WTC11 (cell line): ENCODE measurements at regions not wholly inside any gene's neighbourhood (a gene's known extent, or its start where the extent isn't known, plus 50 kb on each side); places are given as distances from the start of the nearest gene placed in this dataset.

Source experiments
- ATAC-seq: fragments of 200-7000 bp; cut with Tn5 transposase; 2 replicates; pipeline ENCODE4 v1.10.0; 2021; ENCODE audit warnings: mild to moderate bottlenecking, moderate library complexity
- CTCF ChIA-PET: fragments of 300-600 bp; sonication (Branson Sonifier 250); formaldehyde crosslinking; loops from one replicate; lab custom pipeline; 2021; ENCODE audit warnings: antibody characterized with exemption; lab: Charles Lee
- POLR2A ChIA-PET: fragments of 350-600 bp; sonication (Branson Sonifier 250); formaldehyde crosslinking; loops from one replicate; lab custom pipeline; 2021; ENCODE audit warnings: antibody characterized with exemption; lab: Charles Lee
- DNase-seq: peaks from one replicate; pipeline ENCODE4 v3.0.0; 2021; ENCODE audit warnings: low spot score
- H3K27ac Mint-ChIP-seq: 2 replicates; pipeline ENCODE4 v1.8.0; 2021; ENCODE audit warnings: mixed read lengths
- H3K27me3 Mint-ChIP-seq: 2 replicates; pipeline ENCODE4 v1.8.0; 2021; ENCODE audit warnings: low read depth, mild to moderate bottlenecking, moderate library complexity, mixed read lengths
- H3K36me3 Mint-ChIP-seq: 2 replicates; pipeline ENCODE4 v1.8.0; 2021; ENCODE audit warnings: mixed read lengths
- H3K4me1 Mint-ChIP-seq: 2 replicates; pipeline ENCODE4 v1.8.0; 2022; ENCODE audit warnings: mixed read lengths
- H3K4me3 Mint-ChIP-seq: 2 replicates; pipeline ENCODE4 v1.8.0; 2021; ENCODE audit warnings: mild to moderate bottlenecking, moderate library complexity, mixed read lengths
- H3K9me3 Mint-ChIP-seq: 2 replicates; pipeline ENCODE4 v1.8.0; 2021; ENCODE audit warnings: mixed read lengths
- ARID4B ChIP-seq: sonication (generic); formaldehyde crosslinking; IDR thresholded peaks from 2 replicates; pipeline ENCODE4 v1.8.0; 2023; ENCODE audit warnings: missing genetic modification reagents, mild to moderate bottlenecking, borderline replicate concordance
- CBFB ChIP-seq: sonication (generic); formaldehyde crosslinking; IDR thresholded peaks from 2 replicates; pipeline ENCODE4 v1.8.1; 2022; ENCODE audit warnings: mild to moderate bottlenecking, low read depth, missing genetic modification reagents
- FOXP1 ChIP-seq: sonication (generic); formaldehyde crosslinking; IDR thresholded peaks from 2 replicates; pipeline ENCODE4 v1.8.0; 2022; ENCODE audit warnings: missing genetic modification reagents, mild to moderate bottlenecking, moderate library complexity, borderline replicate concordance
- NFE2L1 ChIP-seq: sonication (generic); formaldehyde crosslinking; IDR thresholded peaks from 2 replicates; pipeline ENCODE4 v1.8.1; 2023; ENCODE audit warnings: missing genetic modification reagents
- SMAD3 ChIP-seq: sonication (generic); formaldehyde crosslinking; IDR thresholded peaks from 2 replicates; pipeline ENCODE4 v1.8.0; 2022; ENCODE audit warnings: missing genetic modification reagents, mild to moderate bottlenecking, borderline replicate concordance
- SMAD4 ChIP-seq: sonication (generic); formaldehyde crosslinking; IDR thresholded peaks from 2 replicates; pipeline ENCODE4 v1.8.0; 2022; ENCODE audit warnings: mild to moderate bottlenecking, missing genetic modification reagents
- STAT6 ChIP-seq: sonication (generic); formaldehyde crosslinking; conservative IDR thresholded peaks from 2 replicates; pipeline ENCODE4 v1.8.1; 2023; ENCODE audit warnings: mild to moderate bottlenecking, low read depth, missing genetic modification reagents, moderate library complexity
- ZNF232 ChIP-seq: sonication (generic); formaldehyde crosslinking; IDR thresholded peaks from 2 replicates; pipeline ENCODE4 v1.8.0; 2022; ENCODE audit warnings: mild to moderate bottlenecking, missing genetic modification reagents
- ZNF281 ChIP-seq: sonication (generic); formaldehyde crosslinking; IDR thresholded peaks from 2 replicates; pipeline ENCODE4 v1.8.0; 2023; ENCODE audit warnings: mild to moderate bottlenecking, missing genetic modification reagents
- ZNF532 ChIP-seq: fragments of 250-450 bp; sonication (Bioruptor Pico); IDR thresholded peaks from 2 replicates; pipeline ENCODE4 v1.9.0; 2021; ENCODE audit warnings: mild to moderate bottlenecking, borderline replicate concordance
- TF ChIP-seq, protein P1 (sequence below): sonication (generic); formaldehyde crosslinking; IDR thresholded peaks from 2 replicates; pipeline ENCODE4 v1.8.1; 2022; ENCODE audit warnings: low read depth, mild to moderate bottlenecking, moderate library complexity, missing genetic modification reagents, borderline replicate concordance
- TF ChIP-seq, protein P2 (sequence below): sonication (generic); formaldehyde crosslinking; IDR thresholded peaks from 2 replicates; pipeline ENCODE4 v1.8.0; 2022; ENCODE audit warnings: missing genetic modification reagents
- TF ChIP-seq, protein P3 (sequence below): sonication (generic); formaldehyde crosslinking; IDR thresholded peaks from 2 replicates; pipeline ENCODE4 v1.8.1; 2023; ENCODE audit warnings: mild to moderate bottlenecking, missing genetic modification reagents

GRCh38 chr12:90188857-90189256 lies 480.2 kb upstream of the ATP2B1 start (continued):
- TF ChIP-seq ARID4B (CRISPR knock-in tag) (no peak), SMAD3 (no peak), ZNF532 (no peak), NFE2L1 (CRISPR knock-in tag) (no peak), STAT6 (CRISPR knock-in tag) (no peak)
- TF ChIP-seq, protein P1, sequence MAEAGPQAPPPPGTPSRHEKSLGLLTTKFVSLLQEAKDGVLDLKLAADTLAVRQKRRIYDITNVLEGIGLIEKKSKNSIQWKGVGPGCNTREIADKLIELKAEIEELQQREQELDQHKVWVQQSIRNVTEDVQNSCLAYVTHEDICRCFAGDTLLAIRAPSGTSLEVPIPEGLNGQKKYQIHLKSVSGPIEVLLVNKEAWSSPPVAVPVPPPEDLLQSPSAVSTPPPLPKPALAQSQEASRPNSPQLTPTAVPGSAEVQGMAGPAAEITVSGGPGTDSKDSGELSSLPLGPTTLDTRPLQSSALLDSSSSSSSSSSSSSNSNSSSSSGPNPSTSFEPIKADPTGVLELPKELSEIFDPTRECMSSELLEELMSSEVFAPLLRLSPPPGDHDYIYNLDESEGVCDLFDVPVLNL (CRISPR knock-in tag), result no peak
- TF ChIP-seq, protein P2, sequence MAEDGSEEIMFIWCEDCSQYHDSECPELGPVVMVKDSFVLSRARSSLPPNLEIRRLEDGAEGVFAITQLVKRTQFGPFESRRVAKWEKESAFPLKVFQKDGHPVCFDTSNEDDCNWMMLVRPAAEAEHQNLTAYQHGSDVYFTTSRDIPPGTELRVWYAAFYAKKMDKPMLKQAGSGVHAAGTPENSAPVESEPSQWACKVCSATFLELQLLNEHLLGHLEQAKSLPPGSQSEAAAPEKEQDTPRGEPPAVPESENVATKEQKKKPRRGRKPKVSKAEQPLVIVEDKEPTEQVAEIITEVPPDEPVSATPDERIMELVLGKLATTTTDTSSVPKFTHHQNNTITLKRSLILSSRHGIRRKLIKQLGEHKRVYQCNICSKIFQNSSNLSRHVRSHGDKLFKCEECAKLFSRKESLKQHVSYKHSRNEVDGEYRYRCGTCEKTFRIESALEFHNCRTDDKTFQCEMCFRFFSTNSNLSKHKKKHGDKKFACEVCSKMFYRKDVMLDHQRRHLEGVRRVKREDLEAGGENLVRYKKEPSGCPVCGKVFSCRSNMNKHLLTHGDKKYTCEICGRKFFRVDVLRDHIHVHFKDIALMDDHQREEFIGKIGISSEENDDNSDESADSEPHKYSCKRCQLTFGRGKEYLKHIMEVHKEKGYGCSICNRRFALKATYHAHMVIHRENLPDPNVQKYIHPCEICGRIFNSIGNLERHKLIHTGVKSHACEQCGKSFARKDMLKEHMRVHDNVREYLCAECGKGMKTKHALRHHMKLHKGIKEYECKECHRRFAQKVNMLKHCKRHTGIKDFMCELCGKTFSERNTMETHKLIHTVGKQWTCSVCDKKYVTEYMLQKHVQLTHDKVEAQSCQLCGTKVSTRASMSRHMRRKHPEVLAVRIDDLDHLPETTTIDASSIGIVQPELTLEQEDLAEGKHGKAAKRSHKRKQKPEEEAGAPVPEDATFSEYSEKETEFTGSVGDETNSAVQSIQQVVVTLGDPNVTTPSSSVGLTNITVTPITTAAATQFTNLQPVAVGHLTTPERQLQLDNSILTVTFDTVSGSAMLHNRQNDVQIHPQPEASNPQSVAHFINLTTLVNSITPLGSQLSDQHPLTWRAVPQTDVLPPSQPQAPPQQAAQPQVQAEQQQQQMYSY (CRISPR knock-in tag), result no peak

DNA sequence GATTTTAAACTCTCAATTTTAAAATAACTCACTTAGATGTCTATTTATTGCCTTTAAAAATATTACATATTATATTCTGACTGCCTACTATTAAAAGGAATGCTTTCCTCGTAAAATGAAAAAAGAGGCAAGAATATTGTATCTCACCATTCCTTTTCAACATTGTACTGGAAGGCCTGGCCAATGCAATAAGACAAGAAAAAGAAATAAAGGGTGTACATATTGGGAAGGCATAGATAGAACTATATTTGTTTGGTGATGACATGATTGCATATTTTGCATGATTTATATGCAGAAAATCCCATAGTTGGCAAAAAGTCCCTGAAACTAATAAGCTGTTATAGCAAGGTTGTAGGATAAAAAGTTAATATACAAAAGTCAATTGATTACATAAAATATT lies 474.6 kb upstream of the ATP2B1 start:
- H3K4me1 Mint-ChIP-seq, result no peaks in the 10 kb centered on the region
- H3K9me3 Mint-ChIP-seq, result peaks cover 51% of the 10 kb centered on the region
- H3K4me3 Mint-ChIP-seq, result no peak overlapping the region
- H3K27ac Mint-ChIP-seq, result no peak overlapping the region
- H3K36me3 Mint-ChIP-seq, result peaks cover 13% of the 10 kb centered on the region
- CTCF ChIA-PET, result no interaction called here
- DNase-seq, result no peak
- no peaks in the 10 kb centered on the region for H3K27me3 Mint-ChIP-seq
- ATAC-seq, result no peak
- POLR2A ChIA-PET, result no interaction called here
- TF ChIP-seq, protein P3, sequence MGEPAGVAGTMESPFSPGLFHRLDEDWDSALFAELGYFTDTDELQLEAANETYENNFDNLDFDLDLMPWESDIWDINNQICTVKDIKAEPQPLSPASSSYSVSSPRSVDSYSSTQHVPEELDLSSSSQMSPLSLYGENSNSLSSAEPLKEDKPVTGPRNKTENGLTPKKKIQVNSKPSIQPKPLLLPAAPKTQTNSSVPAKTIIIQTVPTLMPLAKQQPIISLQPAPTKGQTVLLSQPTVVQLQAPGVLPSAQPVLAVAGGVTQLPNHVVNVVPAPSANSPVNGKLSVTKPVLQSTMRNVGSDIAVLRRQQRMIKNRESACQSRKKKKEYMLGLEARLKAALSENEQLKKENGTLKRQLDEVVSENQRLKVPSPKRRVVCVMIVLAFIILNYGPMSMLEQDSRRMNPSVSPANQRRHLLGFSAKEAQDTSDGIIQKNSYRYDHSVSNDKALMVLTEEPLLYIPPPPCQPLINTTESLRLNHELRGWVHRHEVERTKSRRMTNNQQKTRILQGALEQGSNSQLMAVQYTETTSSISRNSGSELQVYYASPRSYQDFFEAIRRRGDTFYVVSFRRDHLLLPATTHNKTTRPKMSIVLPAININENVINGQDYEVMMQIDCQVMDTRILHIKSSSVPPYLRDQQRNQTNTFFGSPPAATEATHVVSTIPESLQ, result no peak
- no peak for TF ChIP-seq SMAD4
- no peak for TF ChIP-seq FOXP1 (CRISPR knock-in tag)
- TF ChIP-seq CBFB (CRISPR knock-in tag), result no peak
- no peak for TF ChIP-seq ZNF232
- TF ChIP-seq ZNF281 (CRISPR knock-in tag), result no peak
